Jurkat, Clone E6-1 (cell line): ENCODE measurements at regions not wholly inside any gene's neighbourhood (a gene's known extent, or its start where the extent isn't known, plus 50 kb on each side); places are given as distances from the start of the nearest gene placed in this dataset.
A peak's percentile ranks its signal among the peaks of the same experiment; 100 is the strongest.
"Not testable (repeated sequence)": the region's sequence is repeated elsewhere in the genome, so short reads cannot be mapped to it uniquely, and the experiment has no call there.

Source experiments
- DNase-seq: peaks from one replicate; pipeline ENCODE4 v3.0.0-alpha.2; 2011; ENCODE audit warnings: low read depth, low spot score
- H3K4me3 ChIP-seq: 2 replicates; pipeline ENCODE4 v1.5.1; 2011; ENCODE audit warnings: mild to moderate bottlenecking, low read length, control low read depth, moderate library complexity

DNA sequence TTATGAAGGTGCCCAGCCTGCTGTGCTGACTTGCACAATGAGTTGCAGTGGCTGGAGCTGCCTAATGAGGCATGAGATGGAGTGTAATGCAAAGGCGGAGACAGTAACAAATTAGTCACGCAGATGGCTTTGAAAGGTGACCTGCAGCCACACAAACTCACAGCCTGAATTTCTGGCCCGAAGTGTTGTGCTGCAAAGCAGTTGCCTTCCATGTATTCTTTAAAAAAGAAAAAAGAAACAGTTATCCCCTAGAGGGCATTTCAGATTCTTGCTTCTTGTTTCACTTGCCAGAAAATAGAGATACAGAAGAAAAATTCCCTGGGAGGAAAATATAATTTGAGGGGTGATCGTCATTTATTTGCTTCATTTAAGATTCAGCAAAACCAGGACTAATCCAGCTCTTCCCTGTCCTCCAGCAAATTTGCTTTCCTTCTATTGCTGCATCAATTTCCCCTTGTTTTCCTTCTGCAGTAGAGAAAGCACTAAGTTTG is 239.9 kb downstream of the ADRA2A start:
- no peak overlapping the region for H3K4me3 ChIP-seq

DNA sequence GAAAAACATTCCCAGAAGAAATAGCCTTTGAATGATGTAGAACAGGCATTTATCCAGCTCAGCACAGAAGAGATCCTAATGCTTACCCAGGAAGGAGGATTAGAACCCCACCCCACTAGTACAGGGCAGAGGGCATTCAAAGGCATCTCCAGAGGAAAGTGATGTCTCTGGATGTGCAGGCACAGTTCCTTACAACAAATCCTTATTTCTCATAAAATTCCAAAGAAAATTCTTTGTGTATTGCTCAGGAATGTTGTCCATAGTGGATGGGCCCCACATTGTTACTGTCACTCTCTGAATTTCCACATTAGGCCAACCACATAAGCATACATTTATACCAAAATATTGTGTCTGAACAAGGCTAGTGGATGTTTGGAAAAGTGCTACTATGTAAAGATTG is 243.0 kb downstream of the ADRA2A start:
- H3K4me3 ChIP-seq, result no peak overlapping the region
- no peak for DNase-seq

More for the DNA sequence above, 239.9 kb downstream of the ADRA2A start:
- no peak for DNase-seq

DNA sequence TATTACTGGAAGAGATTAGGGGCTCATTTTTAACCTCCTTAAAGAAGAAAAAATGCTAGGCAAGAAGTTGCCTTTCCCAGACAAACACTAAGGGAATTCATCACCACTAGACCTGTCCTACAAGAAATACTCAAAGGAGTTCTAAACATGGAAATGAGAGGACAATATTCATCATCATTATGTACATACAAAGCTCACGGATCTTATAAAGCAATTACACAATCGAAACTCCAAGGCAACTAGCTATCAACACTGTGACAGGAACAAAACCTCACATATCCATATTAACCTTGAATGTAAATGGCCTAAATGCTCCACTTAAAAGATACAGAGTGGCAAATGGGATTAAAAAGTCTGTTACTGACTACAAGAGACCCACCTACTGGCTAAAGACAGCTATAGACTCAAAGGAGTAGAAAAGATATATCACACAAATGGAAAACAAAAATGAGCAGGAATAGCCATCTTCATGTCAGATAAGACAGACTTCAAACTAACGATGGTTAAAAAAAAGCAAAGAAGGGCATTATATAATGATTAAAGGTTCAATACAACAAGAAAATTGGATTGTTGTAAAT is 246.6 kb downstream of the ADRA2A start:
- H3K4me3 ChIP-seq, result no peak overlapping the region
- no peak for DNase-seq

DNA sequence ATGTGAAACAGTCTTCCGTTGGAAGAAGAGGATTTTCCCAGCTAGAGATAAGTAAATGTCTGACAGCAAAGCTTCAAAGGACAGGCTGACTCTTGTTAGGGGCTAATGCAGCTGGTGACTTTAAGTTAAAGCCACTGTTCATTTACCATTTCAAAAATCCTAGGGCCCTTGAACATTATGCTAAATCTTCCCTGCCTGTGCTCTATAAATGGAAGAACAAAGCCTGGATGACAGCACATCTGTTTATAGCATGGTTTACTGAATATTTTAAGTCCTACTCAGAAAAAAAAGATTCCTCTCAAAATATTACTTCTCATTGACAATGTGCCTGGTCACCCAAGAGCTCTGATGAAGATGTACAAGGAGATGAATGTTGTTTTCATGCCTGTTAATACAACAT is 255.3 kb downstream of the ADRA2A start:
- H3K4me3 ChIP-seq, result not testable (repeated sequence)

DNA sequence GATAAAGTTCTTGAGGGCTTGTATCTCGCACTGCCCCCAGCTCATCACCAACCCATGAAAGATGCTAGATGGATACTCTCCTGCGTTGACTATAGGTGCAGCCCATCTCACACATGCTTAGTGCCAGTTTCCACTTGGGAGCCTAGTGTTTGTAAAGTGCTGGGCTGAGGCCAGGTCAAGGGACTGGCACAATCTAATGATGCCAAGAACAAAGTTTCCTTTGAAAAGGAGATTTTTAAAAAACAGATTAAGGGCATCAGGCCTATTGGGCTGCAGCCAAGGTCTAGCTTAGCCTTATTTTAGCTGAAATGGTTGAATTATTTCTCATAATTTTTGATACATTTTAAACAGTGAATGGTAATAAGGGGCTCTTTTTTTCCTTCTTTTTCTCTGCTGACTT is 259.0 kb downstream of the ADRA2A start:
- no peak overlapping the region for H3K4me3 ChIP-seq
- no peak for DNase-seq

More for the DNA sequence above, 255.3 kb downstream of the ADRA2A start:
- DNase-seq, result not testable (repeated sequence)

DNA sequence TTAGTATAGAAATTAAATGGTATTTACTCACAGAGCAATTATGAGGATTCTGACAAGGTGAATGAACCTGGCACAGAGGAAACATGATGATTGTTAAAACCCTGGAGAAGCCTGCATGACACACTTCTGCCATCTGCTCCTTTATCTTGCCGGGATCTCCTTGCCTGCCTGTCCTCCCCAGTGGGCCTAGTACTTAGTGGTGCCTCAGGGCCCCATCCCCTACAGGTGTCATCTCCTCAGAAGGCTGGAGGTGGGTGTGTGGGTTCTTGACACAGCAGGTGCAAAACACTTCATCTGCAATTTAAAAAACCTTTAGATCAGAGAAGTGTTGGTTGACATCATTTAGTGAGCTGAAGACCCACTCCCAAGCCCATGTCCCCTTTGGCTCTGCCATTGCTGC is 261.2 kb downstream of the ADRA2A start:
- DNase-seq, result no peak
- no peak overlapping the region for H3K4me3 ChIP-seq

DNA sequence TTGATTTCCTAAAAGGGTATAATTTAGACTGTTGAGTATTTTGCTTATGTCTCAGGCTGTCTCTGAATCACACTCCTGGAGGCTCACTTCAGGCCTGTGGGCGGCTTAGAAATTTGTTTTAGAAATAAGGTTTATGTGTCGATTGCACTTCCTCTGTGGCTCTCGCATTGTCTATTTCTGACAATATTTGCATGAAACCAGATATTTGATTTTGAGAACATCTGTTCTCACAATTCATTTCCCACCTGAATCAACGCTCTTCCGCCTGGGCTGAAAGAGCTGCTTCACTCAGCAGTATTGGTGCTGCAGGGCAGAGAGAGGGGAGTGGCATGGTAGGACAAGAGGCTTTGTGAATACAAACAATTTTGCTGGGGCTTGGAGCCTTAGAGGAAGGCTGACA is 262.0 kb downstream of the ADRA2A start:
- H3K4me3 ChIP-seq, result no peak overlapping the region
- no peak for DNase-seq

DNA sequence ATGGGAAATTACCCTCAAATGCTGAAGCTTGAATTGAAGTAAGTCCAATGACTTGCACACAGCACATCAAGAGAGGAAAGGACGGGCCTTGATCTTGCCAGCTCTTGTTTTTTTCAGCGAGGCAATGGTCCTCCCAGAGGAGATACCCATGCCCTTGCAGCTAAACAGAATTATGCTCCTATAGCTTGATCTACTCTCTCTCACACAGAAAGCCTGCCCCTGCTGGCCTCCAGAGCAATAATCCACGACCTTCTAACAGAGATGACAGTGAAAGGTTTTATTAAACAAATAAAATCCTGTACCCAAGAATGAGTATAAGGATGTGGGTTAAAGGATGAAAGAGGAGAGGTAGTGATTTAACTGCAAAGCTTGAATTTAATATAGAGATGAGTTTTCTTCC is 268.0 kb downstream of the ADRA2A start:
- DNase-seq, result peak; percentile 1
- H3K4me3 ChIP-seq, result no peak overlapping the region

DNA sequence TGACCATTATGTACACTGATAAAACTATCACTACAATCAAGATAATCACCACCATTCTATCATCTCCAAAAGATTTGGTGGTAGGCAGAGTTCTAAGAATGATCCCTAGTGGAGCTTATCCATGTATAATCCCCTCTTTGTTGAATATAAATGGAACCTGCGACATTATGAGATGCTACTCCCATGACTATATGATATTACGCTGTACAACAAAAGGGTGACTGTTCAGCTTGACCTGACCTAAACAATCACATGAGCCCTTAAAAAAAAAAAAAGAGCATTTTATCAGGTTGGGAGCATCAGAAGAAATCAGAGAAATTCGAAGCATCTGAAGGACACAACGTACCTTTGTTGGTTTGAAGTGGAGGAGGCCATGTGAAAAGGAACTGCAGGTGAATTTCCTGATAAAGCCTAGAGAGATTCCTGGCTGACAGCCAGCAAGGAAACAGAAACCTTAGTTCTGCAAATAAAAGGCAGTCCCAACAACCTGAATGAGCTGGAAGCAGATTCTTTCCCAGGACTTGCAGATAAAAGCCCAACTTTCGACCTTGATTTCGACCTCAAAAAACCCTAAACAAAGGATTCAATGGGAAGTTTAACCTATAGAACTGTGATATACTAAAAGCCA is 270.7 kb downstream of the ADRA2A start:
- no peak for DNase-seq
- no peak overlapping the region for H3K4me3 ChIP-seq

DNA sequence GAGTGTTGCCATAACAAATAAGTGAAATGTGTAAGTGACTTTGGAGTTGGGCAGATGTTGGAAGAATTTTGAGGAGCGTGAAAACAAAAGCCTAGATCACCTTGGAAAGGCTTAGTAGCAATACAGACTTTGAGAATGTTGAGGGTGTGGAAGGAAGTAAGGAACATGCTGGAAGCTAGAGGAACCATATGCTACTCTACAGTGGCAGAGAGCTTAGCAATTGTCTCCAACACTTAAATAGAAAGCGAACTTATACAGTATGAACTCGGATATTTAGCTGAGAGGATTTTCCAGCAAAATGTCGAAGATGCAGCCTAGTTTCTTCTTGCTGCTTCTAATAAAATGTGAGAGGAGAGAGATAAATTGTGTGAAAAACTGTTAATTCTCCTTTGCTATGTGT is 271.2 kb downstream of the ADRA2A start:
- no peak for DNase-seq

DNA sequence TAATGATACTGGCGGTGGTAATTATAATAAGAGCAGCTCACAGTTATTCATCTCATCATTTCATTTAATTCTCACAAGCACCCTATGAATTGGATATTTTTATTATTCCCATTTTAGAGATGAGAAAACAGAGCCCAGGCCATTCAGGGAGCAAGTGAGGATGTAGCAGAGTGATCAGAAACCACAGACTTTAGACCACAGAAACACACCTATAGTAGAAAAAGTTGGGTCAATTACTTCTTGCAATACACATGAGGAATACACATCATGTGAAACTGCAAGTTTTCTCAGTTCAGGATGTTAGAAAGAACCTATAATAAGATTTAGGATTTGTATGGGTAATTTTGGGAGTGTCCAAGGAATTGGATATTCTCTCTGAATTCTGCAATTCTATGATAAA is 278.0 kb downstream of the ADRA2A start:
- no peak for DNase-seq
- H3K4me3 ChIP-seq, result no peak overlapping the region

More for the DNA sequence above, 271.2 kb downstream of the ADRA2A start:
- no peak overlapping the region for H3K4me3 ChIP-seq

DNA sequence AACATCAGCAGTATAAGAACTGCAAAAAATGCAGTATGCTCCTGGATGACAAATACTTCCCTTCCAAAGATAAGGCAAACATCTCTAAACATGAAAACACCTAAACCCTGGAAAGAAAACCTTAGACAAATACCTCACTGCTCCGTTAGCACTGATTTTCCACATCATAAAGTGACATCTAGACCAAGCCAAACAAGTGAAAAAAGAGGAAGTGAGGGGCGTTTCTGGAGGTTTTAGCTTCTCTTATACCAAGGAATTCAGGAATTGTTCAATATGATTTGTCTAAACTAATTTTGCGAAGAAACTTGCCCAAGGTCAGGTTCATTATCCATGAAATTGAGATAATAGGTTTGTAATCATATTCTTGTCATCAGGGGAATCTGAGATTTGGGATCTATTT is 279.7 kb downstream of the ADRA2A start:
- no peak overlapping the region for H3K4me3 ChIP-seq
- DNase-seq, result no peak

DNA sequence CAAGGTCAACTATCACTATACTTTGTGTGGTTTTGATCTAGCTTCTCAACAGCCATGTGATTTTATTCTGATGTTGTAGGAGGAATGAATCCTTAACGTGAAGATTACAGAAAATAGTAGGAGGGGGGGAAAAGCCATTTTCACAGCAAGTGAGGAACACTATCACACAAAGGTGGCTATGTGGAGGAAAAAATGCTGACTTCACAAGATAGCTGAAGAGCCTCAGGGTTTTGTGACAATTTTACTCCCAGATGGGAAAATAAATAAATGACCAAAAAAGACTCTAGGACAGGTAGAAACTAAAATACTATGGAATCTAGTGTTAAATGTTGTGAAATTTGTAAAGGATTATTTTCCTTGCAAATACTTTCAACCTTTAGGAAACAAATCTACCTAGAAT is 281.0 kb downstream of the ADRA2A start:
- H3K4me3 ChIP-seq, result no peak overlapping the region
- no peak for DNase-seq

DNA sequence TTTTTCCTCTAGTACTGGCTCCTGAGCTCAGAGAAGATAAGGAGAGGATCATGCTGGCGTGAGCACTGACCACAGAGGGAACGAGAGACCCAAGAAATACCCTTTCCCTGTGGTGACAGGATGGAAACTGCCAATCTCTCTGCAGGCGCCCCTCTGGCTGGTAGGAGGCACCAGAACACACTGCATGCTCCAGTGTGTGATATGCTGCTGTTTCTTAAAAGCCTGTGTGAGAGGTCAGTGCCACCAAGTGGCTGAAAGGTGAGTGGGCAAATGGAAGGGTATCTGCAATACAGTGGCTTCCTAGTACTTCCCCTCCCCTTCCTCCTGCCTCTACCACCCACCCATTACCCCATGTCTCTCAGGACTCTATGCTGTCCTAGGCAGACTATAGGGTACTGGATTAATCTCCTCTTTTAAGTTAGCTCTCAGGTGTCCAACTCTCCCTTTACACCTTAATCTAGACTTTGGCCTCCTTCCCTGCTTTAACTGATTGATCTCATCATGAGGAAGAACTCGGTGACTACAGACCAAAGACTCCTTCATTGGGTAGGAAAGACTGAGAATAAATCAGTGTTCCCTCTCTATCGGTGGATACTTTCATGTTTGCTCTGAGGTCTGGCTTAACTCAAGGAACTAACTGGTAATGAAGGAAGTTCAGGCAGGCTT is 283.6 kb downstream of the ADRA2A start:
- peak; percentile 16 for DNase-seq
- no peak overlapping the region for H3K4me3 ChIP-seq

DNA sequence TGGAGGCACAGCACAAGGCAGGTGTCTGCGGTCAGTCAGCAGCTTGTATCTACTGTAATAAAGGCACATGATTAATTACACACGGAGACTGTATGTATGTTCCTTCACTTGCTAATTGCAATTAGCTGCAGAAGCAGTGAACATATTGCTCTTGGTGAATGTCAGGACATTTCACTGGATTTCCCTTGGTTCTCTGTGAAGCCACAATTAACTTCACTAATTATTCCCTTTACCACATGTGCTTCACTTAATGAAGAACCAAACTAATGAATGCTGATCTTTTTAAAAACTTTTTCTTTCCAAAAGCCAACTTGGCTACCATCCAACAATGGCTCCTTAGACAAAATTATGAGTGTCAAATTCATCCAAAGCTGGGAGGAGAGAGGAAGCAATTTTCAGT is 290.7 kb downstream of the ADRA2A start:
- DNase-seq, result no peak

DNA sequence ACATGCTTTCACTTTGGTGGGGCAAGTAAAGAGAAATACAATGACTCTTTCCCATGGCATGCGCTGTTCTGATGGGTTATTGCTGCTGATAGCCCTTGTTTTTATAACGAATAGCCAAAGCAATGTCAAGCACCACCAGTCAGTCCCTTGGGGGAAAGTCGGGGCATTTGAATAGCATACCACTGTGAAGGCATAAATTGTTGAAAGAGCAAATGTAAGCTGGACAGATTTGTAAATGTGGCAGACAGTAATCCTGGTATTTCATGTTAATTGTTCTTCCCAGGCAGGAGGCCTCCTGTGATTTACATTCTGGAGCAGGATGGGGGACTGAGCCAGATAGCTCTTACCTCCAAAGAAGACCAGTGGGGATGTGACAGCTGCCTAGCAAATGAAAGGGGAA is 293.3 kb downstream of the ADRA2A start:
- H3K4me3 ChIP-seq, result no peak overlapping the region
- DNase-seq, result no peak

More for the DNA sequence above, 290.7 kb downstream of the ADRA2A start:
- no peak overlapping the region for H3K4me3 ChIP-seq

DNA sequence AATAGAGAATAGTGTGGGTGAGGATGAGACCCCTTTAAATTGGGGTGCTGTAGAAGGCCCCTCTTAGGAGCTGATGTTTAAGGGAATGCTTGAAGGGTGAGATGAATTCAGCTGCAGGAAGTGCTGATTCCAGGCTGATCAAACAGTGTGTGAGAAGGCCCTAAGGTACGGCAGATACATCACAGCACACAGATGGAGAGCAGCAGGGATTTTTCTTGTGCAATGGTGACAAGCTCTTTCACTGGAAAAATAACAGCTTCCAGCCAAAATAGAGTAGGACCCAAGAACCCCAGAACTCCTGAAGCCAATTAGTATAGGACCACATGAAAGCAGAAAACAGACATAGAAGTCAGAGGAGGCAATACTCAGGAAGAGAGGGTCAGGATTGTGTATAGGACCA is 296.9 kb downstream of the ADRA2A start:
- no peak overlapping the region for H3K4me3 ChIP-seq
- no peak for DNase-seq

DNA sequence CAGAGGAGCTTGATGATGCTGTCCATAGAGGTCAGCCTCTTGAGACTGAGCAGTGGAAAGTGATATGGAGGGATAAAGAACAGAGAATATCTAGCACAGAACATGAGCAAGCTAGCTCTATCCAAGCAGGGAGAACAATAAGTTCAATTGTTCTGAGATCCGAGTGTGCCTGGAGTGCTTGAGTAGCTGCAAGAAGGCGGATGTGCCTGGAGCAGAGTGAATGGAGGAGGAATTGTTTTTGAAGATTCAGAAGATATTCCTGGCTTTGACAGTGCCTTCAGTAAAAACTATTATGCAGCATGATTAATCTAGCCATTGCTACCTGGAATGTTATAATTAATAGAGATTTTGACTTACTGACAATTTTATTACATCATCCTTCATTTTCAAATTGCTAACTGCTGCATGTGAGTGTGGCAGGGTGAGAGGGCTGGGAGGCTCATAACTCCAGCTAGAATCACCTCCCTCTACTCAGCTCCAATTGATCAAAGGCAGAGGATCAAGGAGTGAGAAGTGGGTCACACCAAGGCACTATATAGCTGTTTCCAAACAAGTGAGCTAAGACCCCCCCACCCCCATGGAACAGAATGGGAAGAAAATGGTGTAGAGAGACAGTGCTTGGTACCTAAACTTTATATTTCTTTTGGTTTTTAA is 302.8 kb downstream of the ADRA2A start:
- H3K4me3 ChIP-seq, result no peak overlapping the region
- no peak for DNase-seq

DNA sequence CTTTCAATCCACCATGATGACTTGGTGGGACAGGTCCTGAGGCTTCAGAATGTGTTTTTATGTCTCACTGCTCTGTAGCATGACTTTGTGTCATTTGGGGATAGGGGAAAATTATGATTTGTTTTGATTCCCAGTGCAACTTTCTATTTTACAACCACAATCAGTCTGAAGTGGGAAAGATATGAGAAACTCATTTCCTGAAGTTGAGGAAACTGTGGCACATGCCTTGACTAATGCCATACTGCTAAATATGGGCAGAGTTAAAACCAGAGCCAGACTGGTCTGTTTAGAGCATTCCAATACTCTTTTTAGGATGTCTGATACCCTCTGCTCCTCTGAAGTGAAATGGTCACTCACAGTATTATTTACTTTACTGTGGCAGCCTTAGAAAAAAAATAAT is 307.7 kb downstream of the ADRA2A start:
- peak; percentile 7 for DNase-seq

More for the DNA sequence above, 307.7 kb downstream of the ADRA2A start:
- no peak overlapping the region for H3K4me3 ChIP-seq
